Astrocyte (in vitro differentiated cells and primary cell): ENCODE measurements at regions not wholly inside any gene's neighbourhood (a gene's known extent, or its start where the extent isn't known, plus 50 kb on each side); places are given as distances from the start of the nearest gene placed in this dataset.

Source experiments
- DNase-seq: peaks from one replicate; pipeline ENCODE4 v3.0.0-alpha.2; 2010; ENCODE audit warnings: low read depth
- FAIRE-seq: peaks from 2 replicates; lab custom pipeline; 2011; peaks lifted over from hg19 to GRCh38; lab: Jason Lieb, UNC
- H2AFZ ChIP-seq: 2 replicates; pipeline ENCODE4 v1.6.0; 2012; ENCODE audit warnings: low read depth, low read length, inconsistent platforms
- H3K27ac ChIP-seq: 2 replicates; pipeline ENCODE4 v1.5.1; 2011; ENCODE audit warnings: low read depth, low read length, inconsistent platforms
- H3K27me3 ChIP-seq: 2 replicates; pipeline ENCODE4 v1.6.0; 2011; ENCODE audit warnings: low read length, inconsistent platforms; ENCODE audit not compliant: insufficient read depth
- H3K36me3 ChIP-seq: 2 replicates; pipeline ENCODE4 v1.5.1; 2011; ENCODE audit warnings: low read length, inconsistent platforms; ENCODE audit not compliant: insufficient read depth
- H3K4me1 ChIP-seq: 2 replicates; pipeline ENCODE4 v1.5.1; 2011; ENCODE audit warnings: low read length, inconsistent platforms; ENCODE audit not compliant: insufficient read depth
- H3K4me2 ChIP-seq: 2 replicates; pipeline ENCODE4 v1.6.0; 2012; ENCODE audit warnings: low read length, inconsistent platforms
- H3K4me3 ChIP-seq: 2 replicates; pipeline ENCODE4 v1.5.1; 2011; ENCODE audit warnings: low read depth, mild to moderate bottlenecking, low read length, inconsistent platforms; ENCODE audit not compliant: insufficient read depth
- H3K79me2 ChIP-seq: 2 replicates; pipeline ENCODE4 v1.6.0; 2012; ENCODE audit warnings: mild to moderate bottlenecking, low read length, inconsistent platforms; ENCODE audit not compliant: insufficient read depth
- H3K9ac ChIP-seq: 2 replicates; pipeline ENCODE4 v1.6.0; 2012; ENCODE audit warnings: mild to moderate bottlenecking, low read length, inconsistent platforms
- H3K9me3 ChIP-seq: 2 replicates; pipeline ENCODE4 v1.5.1; 2012; ENCODE audit warnings: low read depth, mild to moderate bottlenecking, low read length, inconsistent platforms; ENCODE audit not compliant: insufficient read depth
- H4K20me1 ChIP-seq: 2 replicates; pipeline ENCODE4 v1.6.0; 2012; ENCODE audit warnings: low read length, inconsistent platforms; ENCODE audit not compliant: insufficient read depth
- H3K27ac Mint-ChIP-seq: one replicate; pipeline ENCODE4 v1.8.0; 2021; ENCODE audit warnings: mild to moderate bottlenecking, mixed read lengths; ENCODE audit not compliant: unreplicated experiment
- H3K27me3 Mint-ChIP-seq: one replicate; pipeline ENCODE4 v1.8.0; 2021; ENCODE audit warnings: low read depth, mixed read lengths; ENCODE audit not compliant: unreplicated experiment
- H3K36me3 Mint-ChIP-seq: one replicate; pipeline ENCODE4 v1.8.0; 2021; ENCODE audit warnings: low read depth, mixed read lengths; ENCODE audit not compliant: unreplicated experiment
- H3K4me1 Mint-ChIP-seq: one replicate; pipeline ENCODE4 v1.8.0; 2021; ENCODE audit warnings: low read depth, mixed read lengths; ENCODE audit not compliant: unreplicated experiment
- H3K4me3 Mint-ChIP-seq: one replicate; pipeline ENCODE4 v1.8.0; 2021; ENCODE audit warnings: mild to moderate bottlenecking, moderate library complexity, mixed read lengths; ENCODE audit not compliant: unreplicated experiment
- H3K9me3 Mint-ChIP-seq: one replicate; pipeline ENCODE4 v1.8.0; 2021; ENCODE audit warnings: mild to moderate bottlenecking, mixed read lengths; ENCODE audit not compliant: unreplicated experiment
- EZH2 ChIP-seq: IDR thresholded peaks from 2 replicates; pipeline ENCODE4 v1.6.1; 2012; ENCODE audit warnings: mild to moderate bottlenecking, low read length, inconsistent platforms; ENCODE audit not compliant: insufficient read depth
- TF ChIP-seq, protein P1 (sequence below): IDR thresholded peaks from 2 replicates; pipeline ENCODE4 v1.5.1; 2011; ENCODE audit warnings: low read depth, mild to moderate bottlenecking, inconsistent platforms, low read length, moderate library complexity; ENCODE audit not compliant: insufficient read depth

DNA sequence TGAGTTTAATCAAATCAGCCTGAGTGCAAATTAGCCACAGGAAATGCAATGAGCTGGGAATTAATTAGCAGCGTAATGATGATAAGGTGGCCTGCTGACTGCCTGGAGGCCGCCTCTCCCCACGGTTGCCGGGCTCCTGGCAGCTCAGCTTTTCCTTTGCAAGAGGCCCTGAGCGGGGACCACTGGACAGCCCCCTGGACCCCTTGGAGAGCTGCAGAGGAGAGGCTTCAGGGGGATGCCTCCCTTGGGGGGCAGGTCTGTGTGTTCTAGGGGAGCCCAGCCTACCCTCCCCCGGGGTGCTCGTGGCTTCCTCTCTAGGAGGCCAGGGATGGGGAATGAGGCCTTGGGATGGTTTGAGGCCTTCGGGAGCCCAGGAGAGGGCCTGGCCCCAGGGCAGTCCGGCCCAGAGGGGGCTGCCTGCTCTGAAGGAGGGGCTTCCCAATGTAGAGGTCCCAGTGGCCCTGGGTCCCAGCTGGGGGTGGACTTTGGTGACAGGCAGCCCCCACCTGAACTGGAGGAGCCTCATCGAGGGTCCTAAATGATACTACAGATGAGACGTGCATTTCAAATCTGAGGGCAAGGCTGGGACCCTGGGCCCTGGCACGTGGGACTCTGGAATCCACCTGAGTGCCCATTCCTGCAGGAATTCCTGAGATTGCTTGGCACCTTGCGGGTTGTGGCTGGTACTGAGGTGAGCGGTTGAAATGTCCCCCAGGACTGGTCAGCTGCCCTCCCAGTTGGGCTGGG lies 66.4 kb upstream of the BHLHE23 start:
- H3K27ac ChIP-seq = no peak overlapping the region
- no peak overlapping the region for H3K4me2 ChIP-seq
- Mint-ChIP-seq H3K27ac (no peak overlapping the region), H3K9me3 (peaks cover 20% of the 10 kb centered on the region), H3K4me3 (no peak overlapping the region), H3K27me3 (peaks cover 50% of the 10 kb centered on the region), H3K4me1 (peaks cover 3% of the 10 kb centered on the region), H3K36me3 (no peaks in the 10 kb centered on the region)
- H4K20me1 ChIP-seq = no peaks in the 10 kb centered on the region
- no peaks in the 10 kb centered on the region for H3K36me3 ChIP-seq
- TF ChIP-seq EZH2 = no peak
- TF ChIP-seq, protein P1, sequence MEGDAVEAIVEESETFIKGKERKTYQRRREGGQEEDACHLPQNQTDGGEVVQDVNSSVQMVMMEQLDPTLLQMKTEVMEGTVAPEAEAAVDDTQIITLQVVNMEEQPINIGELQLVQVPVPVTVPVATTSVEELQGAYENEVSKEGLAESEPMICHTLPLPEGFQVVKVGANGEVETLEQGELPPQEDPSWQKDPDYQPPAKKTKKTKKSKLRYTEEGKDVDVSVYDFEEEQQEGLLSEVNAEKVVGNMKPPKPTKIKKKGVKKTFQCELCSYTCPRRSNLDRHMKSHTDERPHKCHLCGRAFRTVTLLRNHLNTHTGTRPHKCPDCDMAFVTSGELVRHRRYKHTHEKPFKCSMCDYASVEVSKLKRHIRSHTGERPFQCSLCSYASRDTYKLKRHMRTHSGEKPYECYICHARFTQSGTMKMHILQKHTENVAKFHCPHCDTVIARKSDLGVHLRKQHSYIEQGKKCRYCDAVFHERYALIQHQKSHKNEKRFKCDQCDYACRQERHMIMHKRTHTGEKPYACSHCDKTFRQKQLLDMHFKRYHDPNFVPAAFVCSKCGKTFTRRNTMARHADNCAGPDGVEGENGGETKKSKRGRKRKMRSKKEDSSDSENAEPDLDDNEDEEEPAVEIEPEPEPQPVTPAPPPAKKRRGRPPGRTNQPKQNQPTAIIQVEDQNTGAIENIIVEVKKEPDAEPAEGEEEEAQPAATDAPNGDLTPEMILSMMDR = no peak
- H3K79me2 ChIP-seq = no peaks in the 10 kb centered on the region
- H3K9me3 ChIP-seq = no peaks in the 10 kb centered on the region
- no peak overlapping the region for H2AFZ ChIP-seq
- no peak for DNase-seq
- H3K4me3 ChIP-seq = no peak overlapping the region
- peaks cover 11% of the 10 kb centered on the region for H3K27me3 ChIP-seq
- no peak overlapping the region for H3K9ac ChIP-seq
- FAIRE-seq = no peak
- H3K4me1 ChIP-seq = peaks cover 3% of the 10 kb centered on the region

DNA sequence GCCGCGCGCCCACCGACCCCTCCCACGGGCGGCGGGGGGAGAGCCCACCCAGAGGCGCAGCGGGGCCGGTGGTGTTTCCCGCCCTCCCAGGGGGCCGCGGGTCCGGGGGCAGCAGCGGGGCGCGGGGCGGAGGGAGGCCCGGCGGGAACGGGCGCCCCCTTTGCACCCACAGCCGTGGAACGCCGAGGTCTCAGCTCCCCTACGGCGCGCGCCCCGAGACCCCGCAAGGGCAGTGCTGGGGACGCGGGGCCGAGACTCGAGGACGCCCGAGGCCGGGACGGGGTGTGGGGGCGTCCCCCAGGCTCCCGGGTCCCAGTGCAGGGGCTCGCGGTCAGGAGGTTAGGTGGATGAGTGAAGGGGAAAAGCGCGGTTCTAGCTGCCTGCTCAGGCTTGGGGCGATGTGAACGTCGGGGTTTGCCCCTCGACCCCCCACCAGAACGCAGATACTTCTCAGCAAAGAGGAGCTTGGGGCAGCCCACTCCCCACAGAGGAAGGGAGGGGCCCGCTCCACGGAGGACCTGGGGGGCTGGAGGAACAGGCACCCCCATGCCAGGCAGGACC lies 65.5 kb upstream of the BHLHE23 start:
- H3K4me3 Mint-ChIP-seq = no peak overlapping the region
- no peak overlapping the region for H3K27ac Mint-ChIP-seq
- Histone ChIP-seq H3K27ac (no peak overlapping the region), H3K4me2 (no peak overlapping the region), H3K36me3 (no peaks in the 10 kb centered on the region), H3K9me3 (no peaks in the 10 kb centered on the region), H3K4me1 (peaks cover 3% of the 10 kb centered on the region), H3K4me3 (no peak overlapping the region), H2AFZ (no peak overlapping the region), H3K79me2 (no peaks in the 10 kb centered on the region), H3K27me3 (peaks cover 11% of the 10 kb centered on the region), H3K9ac (no peak overlapping the region), H4K20me1 (no peaks in the 10 kb centered on the region)
- FAIRE-seq (no peak), DNase-seq (no peak)
- peaks cover 52% of the 10 kb centered on the region for H3K27me3 Mint-ChIP-seq
- peaks cover 3% of the 10 kb centered on the region for H3K4me1 Mint-ChIP-seq
- no peaks in the 10 kb centered on the region for H3K36me3 Mint-ChIP-seq
- H3K9me3 Mint-ChIP-seq = peaks cover 16% of the 10 kb centered on the region
- TF ChIP-seq, protein P1 = no peak
- peak; percentile 42 for TF ChIP-seq EZH2
